Transverse colon (tissue), 4 donors: ENCODE measurements at regions not wholly inside any gene's neighbourhood (a gene's known extent, or its start where the extent isn't known, plus 50 kb on each side); places are given as distances from the start of the nearest gene placed in this dataset.

Experiments used
- DNase-seq: peaks from one replicate; pipeline ENCODE4 v3.0.0-alpha.2; 2019
- H3K27ac ChIP-seq, 4 donors: fragments of 200-600 bp; sonication (generic); 2 replicates each; pipeline ENCODE4 v1.5.1; 2016 to 2018; ENCODE audit warnings: inconsistent platforms in 4 of 4
- H3K27me3 ChIP-seq: fragments of 200-600 bp; sonication (generic); 2 replicates; pipeline ENCODE4 v1.5.1; 2017; ENCODE audit warnings: inconsistent platforms
- H3K36me3 ChIP-seq, 4 donors: fragments of 200-600 bp; sonication (generic); 2 replicates each; pipeline ENCODE4 v1.5.1; 2017 to 2019; ENCODE audit warnings: inconsistent platforms in 4 of 4
- H3K4me1 ChIP-seq, 4 donors: fragments of 200-600 bp; sonication (generic); 2 replicates each; pipeline ENCODE4 v1.5.1; 2017 to 2020; ENCODE audit warnings: inconsistent platforms in 4 of 4
- H3K4me3 ChIP-seq, 4 donors: fragments of 200-600 bp; sonication (generic); 1 replicate in 1 of 4; 2 replicates in 3 of 4; pipeline versions ENCODE4 v1.5.1 to v1.6.1; 2017 to 2019; ENCODE audit warnings: inconsistent platforms in 4 of 4
- H3K9me3 ChIP-seq, 2 donors: fragments of 200-600 bp; sonication (generic); 2 replicates each; pipeline ENCODE4 v1.5.1; 2017 to 2019; ENCODE audit warnings: inconsistent platforms in 2 of 2
- CTCF ChIP-seq, 5 experiments: fragments of 200-600 bp in 3 of 5; fragments of 450-650 bp in 2 of 5; sonication (generic) in 3 of 5; IDR thresholded peaks; 1 replicate in 2 of 5; 2 replicates in 3 of 5; pipeline ENCODE4 v1.5.1; 2016 to 2017; ENCODE audit warnings: antibody characterized with exemption in 5 of 5, inconsistent platforms in 3 of 5, mild to moderate bottlenecking in 2 of 5, moderate library complexity in 1 of 5
- EP300 ChIP-seq: sonication (generic); formaldehyde crosslinking; IDR thresholded peaks from one replicate; pipeline ENCODE4 v1.6.1; 2017; ENCODE audit warnings: antibody characterized with exemption, low read depth
- POLR2A ChIP-seq: fragments of 450-650 bp; IDR thresholded peaks from one replicate; pipeline ENCODE4 v1.6.1; 2016; ENCODE audit warnings: antibody characterized with exemption, mild to moderate bottlenecking, moderate library complexity
- POLR2AphosphoS5 ChIP-seq, 3 donors: sonication (generic); formaldehyde crosslinking; IDR thresholded peaks; one replicate each; pipeline ENCODE4 v1.6.1; 2016; ENCODE audit warnings: antibody characterized with exemption in 3 of 3
- WGBS, 2 donors: methylation state at CpG; one replicate each; pipeline ENCODE4 v1.1.5; 2018; ENCODE audit warnings: low coverage in 1 of 2; 5-methylcytosine and 5-hydroxymethylcytosine counted together
- in situ Hi-C, 4 donors: fragments of 200-750 bp; cut with MboI; loops; one replicate each; pipeline versions ENCODE4 v1.15.0 to v1.15.1; 2017; ENCODE audit warnings: low sequenced_read_pairs in 3 of 4, low pct_ligation_motif_present in 1 of 4, low pct_unique_long_range_greater_than_20kb in 1 of 4
- intact Hi-C: fragments of 100-400 bp; cut with DNase I; formaldehyde crosslinking; loops from one replicate; pipeline ENCODE4 v1.15.1; 2023; ENCODE audit warnings: low total_unique reads

DNA sequence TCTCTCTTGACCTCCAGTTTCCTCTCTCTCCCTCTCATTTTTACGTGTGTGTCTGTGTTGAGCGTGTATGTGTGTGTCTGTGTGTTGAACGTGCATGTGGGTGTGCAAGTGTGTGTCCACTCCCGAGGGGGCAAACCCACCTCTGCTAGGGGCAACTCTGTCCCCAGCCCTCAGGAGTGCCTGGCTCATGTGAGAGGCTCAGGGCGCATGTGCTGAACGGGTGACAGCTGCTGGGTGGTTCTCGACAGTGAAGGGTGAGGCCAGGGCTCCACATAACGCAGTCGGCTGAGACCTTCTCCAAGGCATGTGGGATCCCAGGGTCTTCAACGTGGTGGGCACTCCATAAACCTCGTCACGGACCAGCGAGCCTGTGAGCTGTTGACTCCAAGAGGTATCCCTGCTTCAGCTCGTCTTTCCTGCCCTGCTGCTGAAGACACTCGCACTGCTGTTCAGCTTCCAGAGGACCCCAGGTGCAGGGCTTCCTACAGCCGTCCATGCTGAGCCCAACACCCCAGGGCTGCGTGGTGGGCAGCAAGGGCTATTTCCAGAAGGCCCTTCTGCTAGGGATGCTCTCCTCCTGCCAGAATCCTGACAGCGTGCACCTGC is 361.6 kb upstream of the SHH start:
- H3K27me3 ChIP-seq, result no peaks in the 10 kb centered on the region
- no peak for TF ChIP-seq POLR2A
- TF ChIP-seq POLR2AphosphoS5 (IDR thresholded peaks at IDR 0.05), result no peak
- TF ChIP-seq CTCF (IDR thresholded peaks at IDR 0.05), result no peak
- no peak for TF ChIP-seq EP300
- H3K27ac ChIP-seq, result no peak overlapping the region
- WGBS, 2 donors, result 50 to 85% methylated on average over 2 to 18 of the region's 18 CpGs
- H3K4me1 ChIP-seq, result no peaks in the 10 kb centered on the region
- no peaks in the 10 kb centered on the region for H3K9me3 ChIP-seq
- no peaks in the 10 kb centered on the region for H3K36me3 ChIP-seq
- in situ Hi-C loops, result no loop called here
- no peak for DNase-seq
- intact Hi-C loops, result no loop called here
- H3K4me3 ChIP-seq, result no peak overlapping the region

GRCh38 chr7:156173346-156173745 is 361.1 kb upstream of the SHH start:
- H3K27ac ChIP-seq, result no peak overlapping the region
- H3K36me3 ChIP-seq, result no peaks in the 10 kb centered on the region
- no peak overlapping the region for H3K4me3 ChIP-seq
- no peaks in the 10 kb centered on the region for H3K4me1 ChIP-seq
- in situ Hi-C loops, result no loop called here
- WGBS, 2 donors, result 62 to 78% methylated on average over 9 to 13 of the region's 13 CpGs
- no peaks in the 10 kb centered on the region for H3K9me3 ChIP-seq
- no peak for DNase-seq
- intact Hi-C loops, result no loop called here
- TF ChIP-seq EP300 (no peak), POLR2AphosphoS5 (IDR thresholded peaks at IDR 0.05) (no peak)
- no peaks in the 10 kb centered on the region for H3K27me3 ChIP-seq

- no peak overlapping the region for H3K27ac ChIP-seq
- in situ Hi-C loops (no loop called here), intact Hi-C loops (no loop called here)
- 40 to 96% methylated on average over 1 to 6 of the region's 6 CpGs for WGBS, 2 donors
- no peak overlapping the region for H3K4me3 ChIP-seq
- H3K4me1 ChIP-seq, result no peaks in the 10 kb centered on the region
- H3K27me3 ChIP-seq, result no peaks in the 10 kb centered on the region
- DNase-seq, result no peak
- no peaks in the 10 kb centered on the region for H3K36me3 ChIP-seq
- H3K9me3 ChIP-seq, result no peaks in the 10 kb centered on the region
- TF ChIP-seq POLR2A (no peak), EP300 (no peak), CTCF (IDR thresholded peaks at IDR 0.05) (no peak), POLR2AphosphoS5 (IDR thresholded peaks at IDR 0.05) (no peak)
Observed at GRCh38 chr7:156172638-156173037, 360.4 kb upstream of the SHH start.

- no peak for DNase-seq
- Histone ChIP-seq H3K27me3 (peaks cover 3% of the 10 kb centered on the region), H3K9me3 (no peaks in the 10 kb centered on the region), H3K36me3 (no peaks in the 10 kb centered on the region), H3K27ac (no peak overlapping the region), H3K4me3 (no peak overlapping the region), H3K4me1 (no peaks in the 10 kb centered on the region)
- WGBS, 2 donors, result 72% methylated on average over 19 of the region's 32 CpGs; no CpG with 5 or more reads in 1 of the 2 donors
- intact Hi-C loops, result no loop called here
- in situ Hi-C loops, result no loop called here
- TF ChIP-seq POLR2A (no peak), EP300 (no peak)
Observed at GRCh38 chr7:156169474-156170370, 357.5 kb upstream of the SHH start.

- 85 to 98% methylated on average over 6 to 13 of the region's 18 CpGs for WGBS, 2 donors
- Histone ChIP-seq H3K4me3 (no peak overlapping the region), H3K27ac (no peak overlapping the region), H3K9me3 (no peaks in the 10 kb centered on the region), H3K36me3 (no peaks in the 10 kb centered on the region), H3K27me3 (peaks cover 5% of the 10 kb centered on the region), H3K4me1 (no peaks in the 10 kb centered on the region)
- DNase-seq, result no peak
- TF ChIP-seq POLR2AphosphoS5 (IDR thresholded peaks at IDR 0.05) (no peak), CTCF (IDR thresholded peaks at IDR 0.05) (no peak), EP300 (no peak), POLR2A (no peak)
- in situ Hi-C loops, result no loop called here
- intact Hi-C loops, result no loop called here
Observed at GRCh38 chr7:156168434-156168833, 356.2 kb upstream of the SHH start.
